Type B pancreatic cell (in vitro differentiated cells): ENCODE measurements at regions not wholly inside any gene's neighbourhood (a gene's known extent, or its start where the extent isn't known, plus 50 kb on each side); places are given as distances from the start of the nearest gene placed in this dataset.

Experiments
- DNase-seq: peaks from one replicate; pipeline ENCODE4 v3.0.0; 2021; ENCODE audit warnings: mixed read lengths; ENCODE audit not compliant: unreplicated experiment; ENCODE audit errors: extremely low spot score
- H3K27ac Mint-ChIP-seq: 2 replicates; pipeline ENCODE4 v1.8.0; 2021; ENCODE audit warnings: mild to moderate bottlenecking, mixed read lengths
- H3K27me3 Mint-ChIP-seq: 2 replicates; pipeline ENCODE4 v1.8.0; 2021; ENCODE audit warnings: mixed read lengths
- H3K36me3 Mint-ChIP-seq: 2 replicates; pipeline ENCODE4 v1.8.0; 2021; ENCODE audit warnings: mixed read lengths
- H3K4me1 Mint-ChIP-seq: one replicate; pipeline ENCODE4 v1.8.0; 2021; ENCODE audit warnings: mixed read lengths; ENCODE audit not compliant: unreplicated experiment
- H3K4me3 Mint-ChIP-seq: 2 replicates; pipeline ENCODE4 v1.8.0; 2021; ENCODE audit warnings: mild to moderate bottlenecking, mixed read lengths
- H3K9me3 Mint-ChIP-seq: 2 replicates; pipeline ENCODE4 v1.8.0; 2021; ENCODE audit warnings: mixed read lengths
- TF ChIP-seq, protein P1 (sequence below): fragments of 200-600 bp; sonication (generic); conservative IDR thresholded peaks from 2 replicates; pipeline ENCODE4 v1.5.0; 2021; ENCODE audit warnings: antibody characterized with exemption, mild to moderate bottlenecking

DNA sequence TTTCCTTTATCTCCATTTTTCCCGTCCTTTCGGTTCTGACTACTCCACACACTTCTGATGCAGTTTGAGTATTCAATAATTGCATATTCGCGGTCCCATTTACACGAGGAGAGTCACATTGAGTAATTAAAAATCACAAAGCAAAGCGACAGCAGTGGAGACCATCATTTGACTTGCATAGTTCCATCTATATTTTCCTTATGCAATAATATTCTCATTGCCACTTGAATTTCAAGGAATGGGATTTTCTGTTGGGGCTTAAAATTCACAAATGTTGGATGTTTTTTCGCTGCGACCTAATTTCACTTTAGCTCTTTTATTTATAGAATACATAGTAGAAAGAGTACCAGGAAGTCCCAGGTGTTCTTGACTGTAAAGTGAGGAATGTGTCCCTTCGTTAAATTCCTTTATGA lies 186.8 kb downstream of the ZEB2 start:
- peak overlapping the region; percentile 91 for H3K27ac Mint-ChIP-seq
- H3K4me3 Mint-ChIP-seq, result peak overlapping the region; percentile 94
- H3K36me3 Mint-ChIP-seq, result no peaks in the 10 kb centered on the region
- no peak for DNase-seq
- no peaks in the 10 kb centered on the region for H3K9me3 Mint-ChIP-seq
- peaks cover 11% of the 10 kb centered on the region for H3K4me1 Mint-ChIP-seq
- peaks cover 17% of the 10 kb centered on the region for H3K27me3 Mint-ChIP-seq
- TF ChIP-seq, protein P1, sequence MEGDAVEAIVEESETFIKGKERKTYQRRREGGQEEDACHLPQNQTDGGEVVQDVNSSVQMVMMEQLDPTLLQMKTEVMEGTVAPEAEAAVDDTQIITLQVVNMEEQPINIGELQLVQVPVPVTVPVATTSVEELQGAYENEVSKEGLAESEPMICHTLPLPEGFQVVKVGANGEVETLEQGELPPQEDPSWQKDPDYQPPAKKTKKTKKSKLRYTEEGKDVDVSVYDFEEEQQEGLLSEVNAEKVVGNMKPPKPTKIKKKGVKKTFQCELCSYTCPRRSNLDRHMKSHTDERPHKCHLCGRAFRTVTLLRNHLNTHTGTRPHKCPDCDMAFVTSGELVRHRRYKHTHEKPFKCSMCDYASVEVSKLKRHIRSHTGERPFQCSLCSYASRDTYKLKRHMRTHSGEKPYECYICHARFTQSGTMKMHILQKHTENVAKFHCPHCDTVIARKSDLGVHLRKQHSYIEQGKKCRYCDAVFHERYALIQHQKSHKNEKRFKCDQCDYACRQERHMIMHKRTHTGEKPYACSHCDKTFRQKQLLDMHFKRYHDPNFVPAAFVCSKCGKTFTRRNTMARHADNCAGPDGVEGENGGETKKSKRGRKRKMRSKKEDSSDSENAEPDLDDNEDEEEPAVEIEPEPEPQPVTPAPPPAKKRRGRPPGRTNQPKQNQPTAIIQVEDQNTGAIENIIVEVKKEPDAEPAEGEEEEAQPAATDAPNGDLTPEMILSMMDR, result no peak

- TF ChIP-seq, protein P1, result no peak
- Mint-ChIP-seq H3K27me3 (peaks cover 17% of the 10 kb centered on the region), H3K4me3 (peak overlapping the region; percentile 94), H3K27ac (peak overlapping the region; percentile 91), H3K4me1 (peaks cover 11% of the 10 kb centered on the region), H3K36me3 (peaks cover under 1% of the 10 kb centered on the region), H3K9me3 (peaks cover under 1% of the 10 kb centered on the region)
- peak; percentile 91 for DNase-seq
These were observed 187.4 kb downstream of the ZEB2 start for GRCh38 chr2:144332356-144333142.

DNA sequence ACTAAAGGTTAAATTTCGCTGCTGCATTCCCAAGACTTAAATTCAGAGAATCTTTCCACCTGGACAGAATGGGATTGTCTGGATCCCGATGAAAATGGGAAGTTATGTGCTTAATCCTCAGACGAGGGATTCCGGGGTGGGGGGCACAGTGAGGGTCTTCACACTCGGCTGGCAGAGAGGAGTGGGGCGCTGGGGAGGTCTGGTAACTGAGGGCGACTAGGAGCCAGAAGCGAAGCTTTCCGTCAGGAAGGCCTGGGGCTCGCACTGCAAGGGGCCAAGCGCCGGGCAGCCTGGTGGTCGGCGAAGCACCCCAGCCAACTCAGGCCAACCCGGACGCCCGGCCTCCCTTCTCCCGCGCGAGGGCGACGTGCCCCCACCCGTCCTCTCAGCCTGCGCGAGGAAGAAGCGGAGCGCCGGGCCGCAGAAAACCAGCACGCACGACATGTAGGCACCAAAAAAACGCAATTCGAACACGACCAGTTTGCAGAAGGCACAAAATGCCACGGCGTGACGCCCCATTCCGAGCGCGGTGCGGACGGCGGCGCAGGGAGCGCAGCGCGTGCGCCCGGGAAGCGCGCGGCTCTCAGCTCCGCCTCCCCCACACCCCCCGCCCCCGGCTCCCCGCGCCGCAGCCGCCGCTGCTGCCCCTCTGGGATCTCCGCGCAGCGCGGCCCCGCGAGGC lies 188.1 kb downstream of the ZEB2 start:
- peaks cover 7% of the 10 kb centered on the region for H3K36me3 Mint-ChIP-seq

DNA sequence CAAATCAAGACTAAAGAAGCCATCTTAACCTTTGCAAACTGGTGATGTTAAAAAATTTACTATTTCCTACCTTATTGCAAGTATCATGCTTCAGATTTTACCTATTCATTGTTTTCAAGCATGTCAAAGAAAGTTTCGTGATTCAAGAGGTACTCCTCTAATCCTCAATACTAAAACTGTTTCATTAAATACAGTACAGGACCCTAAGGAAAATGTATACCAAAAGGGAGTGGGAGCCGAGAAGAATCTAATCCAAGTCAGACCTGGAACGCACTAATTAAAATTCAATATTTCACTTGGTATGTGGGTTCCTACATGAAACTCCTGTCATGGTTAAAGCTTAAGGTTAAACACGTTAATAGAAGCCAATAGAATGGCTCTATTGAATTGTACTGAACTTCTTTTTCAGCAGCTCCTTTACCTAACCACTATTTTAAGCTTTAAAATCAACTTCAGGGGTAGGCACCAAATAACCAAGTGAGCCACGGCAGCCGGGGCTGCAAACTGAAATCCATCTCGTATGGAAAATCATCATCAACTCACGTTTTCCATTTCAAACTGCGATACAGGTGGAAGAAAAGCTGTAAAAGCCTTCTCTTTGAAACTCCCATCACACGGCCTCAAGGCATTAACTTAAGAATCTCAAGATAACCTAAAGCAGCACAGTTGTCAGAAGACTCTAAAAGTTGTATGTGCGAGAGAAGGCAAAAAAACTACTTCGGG lies 188.8 kb downstream of the ZEB2 start:
- peaks cover 11% of the 10 kb centered on the region for H3K36me3 Mint-ChIP-seq
- DNase-seq, result no peak

More for the DNA sequence above, 188.1 kb downstream of the ZEB2 start:
- DNase-seq, result peak; percentile 82
- Mint-ChIP-seq H3K27me3 (peaks cover 17% of the 10 kb centered on the region), H3K27ac (peak overlapping the region; percentile 85), H3K9me3 (peaks cover 6% of the 10 kb centered on the region), H3K4me3 (peak overlapping the region; percentile 96), H3K4me1 (peaks cover 18% of the 10 kb centered on the region)
- TF ChIP-seq, protein P1, result peak; percentile 23

DNA sequence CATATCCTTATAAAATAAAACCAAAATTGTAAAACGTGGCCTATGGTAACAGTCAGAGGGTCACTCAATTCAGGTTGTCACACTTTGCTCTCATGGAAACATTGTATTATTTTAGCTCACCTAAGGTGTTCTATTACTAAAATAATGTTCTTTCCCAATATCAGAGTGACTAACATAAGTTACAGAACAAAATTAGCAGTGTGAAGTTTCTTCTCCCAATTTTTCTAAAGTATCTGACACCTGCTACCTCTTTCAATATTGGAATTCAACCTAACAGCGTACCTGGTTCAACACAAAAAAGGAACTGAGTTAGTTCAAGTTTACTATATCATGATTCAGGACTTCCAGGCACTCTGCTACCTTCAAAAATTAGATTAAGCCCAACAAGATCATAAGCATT lies 190.4 kb downstream of the ZEB2 start:
- peaks cover 11% of the 10 kb centered on the region for H3K36me3 Mint-ChIP-seq
- H3K4me3 Mint-ChIP-seq, result no peak overlapping the region
- TF ChIP-seq, protein P1, result no peak
- no peak for DNase-seq
- H3K9me3 Mint-ChIP-seq, result peaks cover 10% of the 10 kb centered on the region
- peaks cover 17% of the 10 kb centered on the region for H3K27me3 Mint-ChIP-seq
- peaks cover 22% of the 10 kb centered on the region for H3K4me1 Mint-ChIP-seq
- no peak overlapping the region for H3K27ac Mint-ChIP-seq

More for the DNA sequence above, 188.8 kb downstream of the ZEB2 start:
- H3K27ac Mint-ChIP-seq, result peak overlapping the region; percentile 85
- TF ChIP-seq, protein P1, result no peak
- H3K4me1 Mint-ChIP-seq, result peaks cover 22% of the 10 kb centered on the region
- H3K27me3 Mint-ChIP-seq, result peaks cover 17% of the 10 kb centered on the region
- peak overlapping the region; percentile 96 for H3K4me3 Mint-ChIP-seq
- H3K9me3 Mint-ChIP-seq, result peaks cover 10% of the 10 kb centered on the region
